ENCODE measurements at regions not wholly inside any gene's neighbourhood (a gene's known extent, or its start where the extent isn't known, plus 50 kb on each side); places are given as distances from the start of the nearest gene placed in this dataset.

GRCh38 chr2:236730393-236730792, 160.8 kb downstream of the ACKR3 start:
- no peak for DNase-seq (ENCODE audit: low spot score)
- no peak overlapping the region for H3K4me3 ChIP-seq
- H3K27ac ChIP-seq: no peak overlapping the region
- H3K27me3 ChIP-seq: no peaks in the 10 kb centered on the region
- TF ChIP-seq, protein P1, sequence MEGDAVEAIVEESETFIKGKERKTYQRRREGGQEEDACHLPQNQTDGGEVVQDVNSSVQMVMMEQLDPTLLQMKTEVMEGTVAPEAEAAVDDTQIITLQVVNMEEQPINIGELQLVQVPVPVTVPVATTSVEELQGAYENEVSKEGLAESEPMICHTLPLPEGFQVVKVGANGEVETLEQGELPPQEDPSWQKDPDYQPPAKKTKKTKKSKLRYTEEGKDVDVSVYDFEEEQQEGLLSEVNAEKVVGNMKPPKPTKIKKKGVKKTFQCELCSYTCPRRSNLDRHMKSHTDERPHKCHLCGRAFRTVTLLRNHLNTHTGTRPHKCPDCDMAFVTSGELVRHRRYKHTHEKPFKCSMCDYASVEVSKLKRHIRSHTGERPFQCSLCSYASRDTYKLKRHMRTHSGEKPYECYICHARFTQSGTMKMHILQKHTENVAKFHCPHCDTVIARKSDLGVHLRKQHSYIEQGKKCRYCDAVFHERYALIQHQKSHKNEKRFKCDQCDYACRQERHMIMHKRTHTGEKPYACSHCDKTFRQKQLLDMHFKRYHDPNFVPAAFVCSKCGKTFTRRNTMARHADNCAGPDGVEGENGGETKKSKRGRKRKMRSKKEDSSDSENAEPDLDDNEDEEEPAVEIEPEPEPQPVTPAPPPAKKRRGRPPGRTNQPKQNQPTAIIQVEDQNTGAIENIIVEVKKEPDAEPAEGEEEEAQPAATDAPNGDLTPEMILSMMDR (IDR thresholded peaks at IDR 0.05): no peak
- H3K4me1 ChIP-seq: peaks cover 0 to 14% of the 10 kb centered on the region in 2 donors
- no peaks in the 10 kb centered on the region for H3K36me3 ChIP-seq
- no peaks in the 10 kb centered on the region for H3K9me3 ChIP-seq

DNA sequence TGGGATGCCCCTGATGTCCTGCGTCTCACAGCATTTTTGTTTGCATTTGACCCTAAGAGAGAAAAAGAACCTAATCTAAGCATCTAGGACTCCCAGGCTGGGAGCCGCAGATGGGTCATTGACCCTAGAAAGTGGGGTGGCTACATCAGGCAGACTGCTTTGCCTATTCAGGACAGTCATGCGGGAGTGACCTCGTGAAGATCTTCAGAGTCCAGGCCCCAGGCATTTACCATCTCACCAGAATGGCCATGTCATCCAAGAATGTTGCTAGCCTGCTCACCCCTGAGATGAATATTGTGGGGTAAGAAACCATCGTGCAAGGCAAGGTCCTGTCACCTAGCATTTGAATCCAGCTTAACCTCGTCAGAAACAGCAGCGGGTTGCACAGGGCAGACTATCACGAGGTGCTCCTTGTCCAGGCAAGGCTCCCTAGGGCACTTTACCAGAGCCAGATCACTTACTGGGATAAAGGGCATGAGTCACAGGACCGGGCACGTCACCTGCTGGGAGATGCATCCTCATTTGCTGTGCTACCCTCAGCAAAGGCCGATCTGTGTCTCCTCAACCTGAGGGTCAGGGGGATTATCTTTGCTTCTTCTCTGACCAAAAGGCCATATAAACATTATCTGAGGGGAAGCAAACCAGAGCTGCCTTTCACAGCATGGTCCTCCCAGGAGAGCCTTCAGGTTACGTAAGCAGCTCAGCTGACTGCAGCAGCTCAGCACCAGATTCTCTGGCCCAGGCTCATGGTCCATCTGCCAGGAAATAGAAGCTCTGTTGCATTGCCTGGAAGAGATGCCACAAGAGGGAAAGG, 162.3 kb downstream of the ACKR3 start:
- no peak overlapping the region for H3K4me3 ChIP-seq
- H3K27me3 ChIP-seq: no peaks in the 10 kb centered on the region
- no peaks in the 10 kb centered on the region for H3K9me3 ChIP-seq
- peak overlapping the region; percentile 52 to 73 for H3K27ac ChIP-seq
- TF ChIP-seq, protein P1 (IDR thresholded peaks at IDR 0.05): no peak
- H3K36me3 ChIP-seq: no peaks in the 10 kb centered on the region
- H3K4me1 ChIP-seq: peaks cover 0 to 14% of the 10 kb centered on the region in 2 donors
- peak; percentile 87 for DNase-seq (ENCODE audit: low spot score)

GRCh38 chr2:236733156-236733555, 163.5 kb downstream of the ACKR3 start:
- TF ChIP-seq, protein P1 (IDR thresholded peaks at IDR 0.05): no peak
- Histone ChIP-seq H3K4me3 (no peak overlapping the region), H3K36me3 (no peaks in the 10 kb centered on the region), H3K4me1 (peaks cover 0 to 14% of the 10 kb centered on the region in 2 donors), H3K27ac (peak overlapping the region in 1 of 2 donors; percentile 8), H3K27me3 (no peaks in the 10 kb centered on the region), H3K9me3 (no peaks in the 10 kb centered on the region)
- DNase-seq (ENCODE audit: low spot score): no peak

DNA sequence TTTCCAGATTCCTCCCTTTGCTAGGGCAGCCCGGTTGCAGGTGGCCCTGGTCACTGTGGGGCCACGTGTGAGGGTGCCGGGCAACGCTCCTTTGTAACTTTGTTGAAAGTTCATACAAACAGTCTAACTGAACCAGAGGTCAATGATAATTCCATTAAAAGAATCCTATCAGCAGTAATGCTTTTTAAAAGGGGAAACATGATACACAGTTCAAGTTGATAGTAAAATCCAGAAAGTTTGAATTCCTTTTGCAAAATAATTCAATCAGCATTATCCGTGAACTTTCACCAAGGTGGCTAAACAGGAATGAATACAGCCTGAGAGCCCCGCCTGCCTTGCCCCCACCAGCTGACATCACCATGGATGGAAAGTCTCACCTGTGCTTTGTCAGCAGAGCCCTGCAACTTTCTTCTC, 166.2 kb downstream of the ACKR3 start:
- H3K36me3 ChIP-seq: no peaks in the 10 kb centered on the region
- no peak for DNase-seq (ENCODE audit: low spot score)
- no peaks in the 10 kb centered on the region for H3K27me3 ChIP-seq
- TF ChIP-seq, protein P1 (IDR thresholded peaks at IDR 0.05): no peak
- no peak overlapping the region for H3K4me3 ChIP-seq
- H3K27ac ChIP-seq: no peak overlapping the region
- H3K9me3 ChIP-seq: no peaks in the 10 kb centered on the region
- H3K4me1 ChIP-seq: peaks cover 0 to 14% of the 10 kb centered on the region in 2 donors

GRCh38 chr2:236738030-236738429, 168.4 kb downstream of the ACKR3 start:
- TF ChIP-seq, protein P1 (IDR thresholded peaks at IDR 0.05): no peak
- H3K4me3 ChIP-seq: no peak overlapping the region

More at GRCh38 chr2:236738030-236738429, 168.4 kb downstream of the ACKR3 start:
- H3K27me3 ChIP-seq: no peaks in the 10 kb centered on the region
- H3K4me1 ChIP-seq: no peaks in the 10 kb centered on the region
- H3K9me3 ChIP-seq: no peaks in the 10 kb centered on the region
- no peaks in the 10 kb centered on the region for H3K36me3 ChIP-seq
- DNase-seq (ENCODE audit: low spot score): no peak
- no peak overlapping the region for H3K27ac ChIP-seq
